ENCODE measurements at regions not wholly inside any gene's neighbourhood (a gene's known extent, or its start where the extent isn't known, plus 50 kb on each side); places are given as distances from the start of the nearest gene placed in this dataset.

GRCh38 chr9:82736126-82736525, 326.8 kb downstream of the RASEF start:
- Histone ChIP-seq H3K56ac (ENCODE audit: insufficient read length, low read depth, low read length) (no peak overlapping the region), H2AFZ (ENCODE audit: low read length) (no peak overlapping the region), H3K9ac (ENCODE audit: extremely low read depth, insufficient read length, low read length) (no peak overlapping the region), H4K20me1 (ENCODE audit: control insufficient read depth, insufficient read depth, insufficient read length) (no peaks in the 10 kb centered on the region), H2BK120ac (ENCODE audit: low read depth, low read length, poor library complexity, severe bottlenecking) (no peak overlapping the region), H3K27me3 (ENCODE audit: insufficient read depth, low read length) (no peaks in the 10 kb centered on the region), H3K4me1 (ENCODE audit: insufficient read depth, low read length) (0 out of 2 replicates have a peak, but pooled peaks cover 3% of the 10 kb centered on the region), H4K5ac (ENCODE audit: insufficient read length, low read depth, low read length) (no peak overlapping the region), H3K18ac (ENCODE audit: insufficient read length, low read depth, low read length) (no peak overlapping the region), H3K79me1 (ENCODE audit: insufficient read depth, low read depth, low read length, poor library complexity, severe bottlenecking) (no peaks in the 10 kb centered on the region), H2BK12ac (ENCODE audit: insufficient read length, low read depth, low read length) (no peak overlapping the region), H3K4ac (ENCODE audit: low read depth, low read length) (no peak overlapping the region), H3T11ph (ENCODE audit: low read length) (no peak overlapping the region), H3K79me2 (ENCODE audit: insufficient read depth, low read length) (no peaks in the 10 kb centered on the region), H2BK20ac (ENCODE audit: low read depth, low read length, poor library complexity, severe bottlenecking) (no peak overlapping the region), H3K27ac (ENCODE audit: insufficient read length, low read depth, low read length) (no peak overlapping the region), H3K23ac (ENCODE audit: insufficient read length, low read depth, low read length) (no peak overlapping the region), H4K8ac (replicated peaks; ENCODE audit: insufficient read length, low read depth, low read length) (no peak overlapping the region), H3K23me2 (ENCODE audit: insufficient read length, low read depth, low read length, poor library complexity, severe bottlenecking) (no peaks in the 10 kb centered on the region), H3K14ac (ENCODE audit: insufficient read depth, low read length) (no peak overlapping the region), H2AK5ac (ENCODE audit: insufficient read length, low read length) (no peak overlapping the region), H3K9me3 (ENCODE audit: control insufficient read depth, low read depth, low read length) (no peaks in the 10 kb centered on the region), H2BK15ac (ENCODE audit: low read depth, low read length) (no peak overlapping the region), H2BK5ac (ENCODE audit: insufficient read length, low read length) (no peak overlapping the region), H3K4me2 (ENCODE audit: insufficient read depth, insufficient read length, low read length) (no peak overlapping the region), H4K91ac (ENCODE audit: insufficient read length, low read depth, low read length) (no peak overlapping the region)
- DNase-seq, result no peak
- TF ChIP-seq CTCF (conservative IDR thresholded peaks at IDR 0.05), result no peak
- Mint-ChIP-seq H3K36me3 (ENCODE audit: insufficient read depth in 1 of 3, low read depth in 3 of 3) (no peaks in the 10 kb centered on the region), H3K9me3 (no peaks in the 10 kb centered on the region), H3K27me3 (ENCODE audit: low read depth) (no peaks in the 10 kb centered on the region), H3K27ac (no peak overlapping the region), H3K4me1 (peaks cover 45 to 49% of the 10 kb centered on the region in 2 experiments), H3K4me3 (no peak overlapping the region)
- no CpG with 5 or more reads among the region's 4 CpGs for WGBS (ENCODE audit: extremely low coverage, insufficient read length, low lambda C conversion rate)
